CD4-positive, alpha-beta T cell (primary cell): ENCODE measurements at regions not wholly inside any gene's neighbourhood (a gene's known extent, or its start where the extent isn't known, plus 50 kb on each side); places are given as distances from the start of the nearest gene placed in this dataset.
A peak's percentile ranks its signal among the peaks of the same experiment; 100 is the strongest.

Experiments used
- ATAC-seq: fragments of 200-7000 bp; cut with Tn5 transposase; one replicate; pipeline ENCODE4 v1.10.0; 2022; ENCODE audit warnings: mild to moderate bottlenecking; ENCODE audit not compliant: poor library complexity
- CTCF ChIA-PET: fragments of 350-600 bp; sonication (Branson Sonifier 250); formaldehyde crosslinking; loops from one replicate; lab custom pipeline; 2021; ENCODE audit warnings: antibody characterized with exemption, inconsistent platforms; lab: Charles Lee
- POLR2A ChIA-PET: fragments of 350-600 bp; sonication (Branson Sonifier 250); formaldehyde crosslinking; loops from one replicate; lab custom pipeline; 2021; ENCODE audit warnings: antibody characterized with exemption, inconsistent platforms; lab: Charles Lee
- DNase-seq, 14 experiments: peaks; one replicate each; pipeline ENCODE4 v3.0.0-alpha.2; 2013 to 2020; ENCODE audit warnings: mixed read lengths in 2 of 14
- H3K27ac ChIP-seq, 2 donors: one replicate each; pipeline versions ENCODE4 v1.5.1 to v1.7.0; 2013; ENCODE audit warnings: low read length in 2 of 2, low read depth in 1 of 2, mild to moderate bottlenecking in 1 of 2
- H3K27me3 ChIP-seq, 2 experiments: 1 replicate in 1 of 2; 2 replicates in 1 of 2; pipeline versions ENCODE4 v1.6.1 to v1.7.0; 2013; ENCODE audit warnings: low read length in 2 of 2, control low read depth in 1 of 2, mild to moderate bottlenecking in 1 of 2, moderate library complexity in 1 of 2; ENCODE audit not compliant: insufficient read depth in 2 of 2, control insufficient read depth in 1 of 2
- H3K36me3 ChIP-seq: one replicate; pipeline ENCODE4 v1.6.1; 2013; ENCODE audit warnings: low read length, control low read depth; ENCODE audit not compliant: insufficient read depth
- H3K4me1 ChIP-seq: one replicate; pipeline ENCODE4 v1.6.1; 2013; ENCODE audit warnings: low read length, control low read depth; ENCODE audit not compliant: insufficient read depth
- H3K4me3 ChIP-seq: one replicate; pipeline ENCODE4 v1.5.1; 2013; ENCODE audit warnings: mild to moderate bottlenecking, low read length, moderate library complexity
- H3K9me3 ChIP-seq, 2 experiments: 1 replicate in 1 of 2; 2 replicates in 1 of 2; pipeline versions ENCODE4 v1.6.1 to v1.7.0; 2013; ENCODE audit warnings: low read length in 2 of 2, mild to moderate bottlenecking in 2 of 2, control low read depth in 1 of 2, moderate library complexity in 1 of 2; ENCODE audit not compliant: control insufficient read depth in 1 of 2, insufficient read depth in 1 of 2
- H3K27ac Mint-ChIP-seq: one replicate; pipeline ENCODE4 v1.8.0; 2020; ENCODE audit warnings: mixed read lengths
- H3K27me3 Mint-ChIP-seq: one replicate; pipeline ENCODE4 v1.8.0; 2021; ENCODE audit warnings: mixed read lengths
- H3K36me3 Mint-ChIP-seq: one replicate; pipeline ENCODE4 v1.8.0; 2021; ENCODE audit warnings: low read depth, mixed read lengths
- H3K4me1 Mint-ChIP-seq: one replicate; pipeline ENCODE4 v1.8.0; 2021; ENCODE audit warnings: low read depth, mixed read lengths
- H3K4me3 Mint-ChIP-seq: one replicate; pipeline ENCODE4 v1.8.0; 2020; ENCODE audit warnings: mild to moderate bottlenecking, mixed read lengths
- H3K9me3 Mint-ChIP-seq: one replicate; pipeline ENCODE4 v1.8.0; 2020; ENCODE audit warnings: mixed read lengths
- CTCF ChIP-seq: fragments of 200-600 bp; IDR thresholded peaks from one replicate; pipeline ENCODE4 v1.8.0; 2022; ENCODE audit warnings: antibody characterized with exemption, mild to moderate bottlenecking
- intact Hi-C, 2 experiments: fragments of 100-400 bp; cut with DNase I in 1 of 2; cut with micrococcal nuclease in 1 of 2; formaldehyde crosslinking; loops; one replicate each; pipeline versions ENCODE4 v1.15.1 to v1.9.0; 2023 to 2025; cut with DNase I, micrococcal nuclease

- no peak overlapping the region for H3K27ac ChIP-seq
- peak overlapping the region; percentile 4 for H3K4me3 Mint-ChIP-seq
- H3K27me3 Mint-ChIP-seq: no peaks in the 10 kb centered on the region
- ChIA-PET CTCF (no interaction called here), POLR2A (interaction anchor here (2.1 to 2.4 kb wide), 2 partner anchors 29 to 67 kb away, joined by 6 to 8 read pairs; partner anchors contain the start of gene SERTAD2)
- no peak for ATAC-seq
- intact Hi-C loops: no loop called here
- H3K27ac Mint-ChIP-seq: no peak overlapping the region
- H3K4me3 ChIP-seq: no peak overlapping the region
- no peaks in the 10 kb centered on the region for H3K36me3 Mint-ChIP-seq
- H3K27me3 ChIP-seq: no peaks in the 10 kb centered on the region
- H3K9me3 ChIP-seq: no peaks in the 10 kb centered on the region
- no peaks in the 10 kb centered on the region for H3K9me3 Mint-ChIP-seq
- H3K4me1 Mint-ChIP-seq: peaks cover 12% of the 10 kb centered on the region
- H3K36me3 ChIP-seq: no peaks in the 10 kb centered on the region
- peaks cover under 1% of the 10 kb centered on the region for H3K4me1 ChIP-seq
- TF ChIP-seq CTCF: no peak
- DNase-seq: no peak
Observed at GRCh38 chr2:64721320-64721623, 67.6 kb upstream of the SERTAD2 start.

- ChIA-PET CTCF (interaction anchor here (0.8 kb wide), 1 partner anchor 76 kb away, joined by 3 read pairs; no protein-coding TSS in a partner anchor), POLR2A (interaction anchor here (2.1 to 2.4 kb wide), 2 partner anchors 28 to 68 kb away, joined by 6 to 8 read pairs; partner anchors contain the start of gene SERTAD2)
- TF ChIP-seq CTCF: no peak
- Histone ChIP-seq H3K4me1 (peaks cover 9% of the 10 kb centered on the region), H3K36me3 (no peaks in the 10 kb centered on the region), H3K4me3 (no peak overlapping the region), H3K9me3 (no peaks in the 10 kb centered on the region), H3K27me3 (no peaks in the 10 kb centered on the region), H3K27ac (no peak overlapping the region)
- Mint-ChIP-seq H3K4me1 (peaks cover 24% of the 10 kb centered on the region), H3K9me3 (no peaks in the 10 kb centered on the region), H3K4me3 (no peak overlapping the region), H3K27ac (no peak overlapping the region), H3K27me3 (no peaks in the 10 kb centered on the region), H3K36me3 (no peaks in the 10 kb centered on the region)
- intact Hi-C loops: no loop called here
- ATAC-seq (no peak), DNase-seq (no peak)
Observed at GRCh38 chr2:64722291-64723044, 68.8 kb upstream of the SERTAD2 start.

- Mint-ChIP-seq H3K4me1 (peaks cover 55% of the 10 kb centered on the region), H3K4me3 (peak overlapping the region; percentile 62), H3K36me3 (peaks cover 9% of the 10 kb centered on the region), H3K9me3 (no peaks in the 10 kb centered on the region), H3K27me3 (no peaks in the 10 kb centered on the region), H3K27ac (peak overlapping the region; percentile 79)
- H3K27ac ChIP-seq: peak overlapping the region; percentile 54 to 64
- TF ChIP-seq CTCF: no peak
- H3K4me3 ChIP-seq: peak overlapping the region; percentile 40
- no peaks in the 10 kb centered on the region for H3K9me3 ChIP-seq
- peak; percentile 50 for ATAC-seq
- intact Hi-C loops: no loop called here
- peaks cover 22% of the 10 kb centered on the region for H3K4me1 ChIP-seq
- DNase-seq: peak in 3 of 14 experiments; percentile 47 to 64 (median 56)
- ChIA-PET POLR2A (interaction anchor here (0.7 to 7.3 kb wide), 20 partner anchors 9 to 328 kb away, joined by 3 to 98 read pairs (median 4); partner anchors contain the start of gene SERTAD2), CTCF (interaction anchor here (1.1 to 3.6 kb wide), 4 partner anchors 23 to 81 kb away, joined by 3 to 18 read pairs (median 4); no protein-coding TSS in a partner anchor)
- no peaks in the 10 kb centered on the region for H3K27me3 ChIP-seq
- no peaks in the 10 kb centered on the region for H3K36me3 ChIP-seq
Observed at GRCh38 chr2:64727013-64727767, 73.5 kb upstream of the SERTAD2 start.
